ENCODE measurements at regions not wholly inside any gene's neighbourhood (a gene's known extent, or its start where the extent isn't known, plus 50 kb on each side); places are given as distances from the start of the nearest gene placed in this dataset.

- no peak for ATAC-seq
- TF ChIP-seq PPARA (CRISPR knock-in tag; IDR thresholded peaks at IDR 0.05; ENCODE audit: borderline replicate concordance) = no peak
- TF ChIP-seq PATZ1 (CRISPR knock-in tag; IDR thresholded peaks at IDR 0.05; ENCODE audit: borderline replicate concordance) = no peak
- TF ChIP-seq CREB5 (CRISPR knock-in tag; IDR thresholded peaks at IDR 0.05; ENCODE audit: low read depth) = no peak
- no peak for TF ChIP-seq ZNF70 (CRISPR knock-in tag; IDR thresholded peaks at IDR 0.05)
- no peak for TF ChIP-seq TOX (CRISPR knock-in tag; IDR thresholded peaks at IDR 0.05; ENCODE audit: borderline replicate concordance)
- no peak for TF ChIP-seq ZNF565 (CRISPR knock-in tag; conservative IDR thresholded peaks at IDR 0.05; ENCODE audit: low read depth)
- TF ChIP-seq CSRNP3 (CRISPR knock-in tag; IDR thresholded peaks at IDR 0.05) = no peak
- no peak for TF ChIP-seq SNAI2 (CRISPR knock-in tag; IDR thresholded peaks at IDR 0.05)
- TF ChIP-seq ISL1 (CRISPR knock-in tag; IDR thresholded peaks at IDR 0.05) = no peak
- TF ChIP-seq POU6F1 (CRISPR knock-in tag; IDR thresholded peaks at IDR 0.05; ENCODE audit: borderline replicate concordance, low read depth) = no peak
- no peak for TF ChIP-seq TCF4 (CRISPR knock-in tag; IDR thresholded peaks at IDR 0.05; ENCODE audit: borderline replicate concordance)
Observed at GRCh38 chr2:406231-406630, 118.3 kb upstream of the ALKAL2 start.

- no peak for ATAC-seq
- TF ChIP-seq GLIS3 (CRISPR knock-in tag; IDR thresholded peaks at IDR 0.05) (no peak), CREB5 (CRISPR knock-in tag; IDR thresholded peaks at IDR 0.05; ENCODE audit: low read depth) (no peak), ZNF70 (CRISPR knock-in tag; IDR thresholded peaks at IDR 0.05) (no peak), ZFP30 (CRISPR knock-in tag; IDR thresholded peaks at IDR 0.05) (no peak), TOX (CRISPR knock-in tag; IDR thresholded peaks at IDR 0.05; ENCODE audit: borderline replicate concordance) (no peak), ZC3H10 (CRISPR knock-in tag; IDR thresholded peaks at IDR 0.05) (no peak), OSR1 (CRISPR knock-in tag; IDR thresholded peaks at IDR 0.05) (no peak), SNAI2 (CRISPR knock-in tag; IDR thresholded peaks at IDR 0.05) (no peak)
Observed at GRCh38 chr2:404581-404980, 116.7 kb upstream of the ALKAL2 start.

- no peak for ATAC-seq
- TF ChIP-seq GLIS3 (CRISPR knock-in tag; IDR thresholded peaks at IDR 0.05) (no peak), ESRRG (CRISPR knock-in tag; IDR thresholded peaks at IDR 0.05) (no peak), ZNF565 (CRISPR knock-in tag; conservative IDR thresholded peaks at IDR 0.05; ENCODE audit: low read depth) (no peak), CREB5 (CRISPR knock-in tag; IDR thresholded peaks at IDR 0.05; ENCODE audit: low read depth) (no peak), ARNTL (CRISPR knock-in tag; IDR thresholded peaks at IDR 0.05; ENCODE audit: borderline replicate concordance, low read depth) (no peak), ZFP30 (CRISPR knock-in tag; IDR thresholded peaks at IDR 0.05) (no peak), ISL1 (CRISPR knock-in tag; IDR thresholded peaks at IDR 0.05) (no peak), ZFP3 (CRISPR knock-in tag; IDR thresholded peaks at IDR 0.05) (no peak), TOX (CRISPR knock-in tag; IDR thresholded peaks at IDR 0.05; ENCODE audit: borderline replicate concordance) (no peak), TCF4 (CRISPR knock-in tag; IDR thresholded peaks at IDR 0.05; ENCODE audit: borderline replicate concordance) (no peak), PPARA (CRISPR knock-in tag; IDR thresholded peaks at IDR 0.05; ENCODE audit: borderline replicate concordance) (no peak), PATZ1 (CRISPR knock-in tag; IDR thresholded peaks at IDR 0.05; ENCODE audit: borderline replicate concordance) (no peak), SNAI2 (CRISPR knock-in tag; IDR thresholded peaks at IDR 0.05) (no peak), OSR1 (CRISPR knock-in tag; IDR thresholded peaks at IDR 0.05) (no peak), RARB (CRISPR knock-in tag; IDR thresholded peaks at IDR 0.05) (no peak), ZNF70 (CRISPR knock-in tag; IDR thresholded peaks at IDR 0.05) (no peak), POU6F1 (CRISPR knock-in tag; IDR thresholded peaks at IDR 0.05; ENCODE audit: borderline replicate concordance, low read depth) (no peak)
Observed at GRCh38 chr2:403682-404081, 115.8 kb upstream of the ALKAL2 start.
